ENCODE measurements at regions not wholly inside any gene's neighbourhood (a gene's known extent, or its start where the extent isn't known, plus 50 kb on each side); places are given as distances from the start of the nearest gene placed in this dataset.
"Not testable (repeated sequence)": the region's sequence is repeated elsewhere in the genome, so short reads cannot be mapped to it uniquely, and the experiment has no call there.

GRCh38 chr12:131441638-131442336 is 269.1 kb upstream of the SFSWAP start:
- no peak overlapping the region for H3K9ac ChIP-seq (ENCODE audit: low read length)
- no peak overlapping the region for H3K27ac ChIP-seq (ENCODE audit: low read depth, low read length)
- no peaks in the 10 kb centered on the region for H3K27me3 ChIP-seq (ENCODE audit: control insufficient read depth, insufficient read depth, low read length)
- H3K36me3 ChIP-seq (ENCODE audit: control insufficient read depth, insufficient read depth, low read length) = no peaks in the 10 kb centered on the region
- H3K4me3 ChIP-seq (ENCODE audit: low read length) = no peak overlapping the region
- no peaks in the 10 kb centered on the region for H3K4me1 ChIP-seq (ENCODE audit: control insufficient read depth, insufficient read depth, low read length)

- Histone ChIP-seq H3K27ac (ENCODE audit: low read depth, low read length) (no peak overlapping the region), H3K4me1 (ENCODE audit: control insufficient read depth, insufficient read depth, low read length) (no peaks in the 10 kb centered on the region), H3K36me3 (ENCODE audit: control insufficient read depth, insufficient read depth, low read length) (no peaks in the 10 kb centered on the region), H3K27me3 (ENCODE audit: control insufficient read depth, insufficient read depth, low read length) (no peaks in the 10 kb centered on the region), H3K9ac (ENCODE audit: low read length) (no peak overlapping the region), H3K4me3 (ENCODE audit: low read length) (no peak overlapping the region)
Observed at GRCh38 chr12:131442337-131442918, 268.5 kb upstream of the SFSWAP start.

GRCh38 chr12:131443019-131444000 is 267.6 kb upstream of the SFSWAP start:
- H3K27ac ChIP-seq (ENCODE audit: low read depth, low read length) = no peak overlapping the region
- no peaks in the 10 kb centered on the region for H3K27me3 ChIP-seq (ENCODE audit: control insufficient read depth, insufficient read depth, low read length)
- H3K9ac ChIP-seq (ENCODE audit: low read length) = no peak overlapping the region
- no peaks in the 10 kb centered on the region for H3K4me1 ChIP-seq (ENCODE audit: control insufficient read depth, insufficient read depth, low read length)
- H3K36me3 ChIP-seq (ENCODE audit: control insufficient read depth, insufficient read depth, low read length) = no peaks in the 10 kb centered on the region
- H3K4me3 ChIP-seq (ENCODE audit: low read length) = no peak overlapping the region

- Histone ChIP-seq H3K9ac (ENCODE audit: low read length) (no peak overlapping the region), H3K36me3 (ENCODE audit: control insufficient read depth, insufficient read depth, low read length) (no peaks in the 10 kb centered on the region), H3K27ac (ENCODE audit: low read depth, low read length) (no peak overlapping the region), H3K27me3 (ENCODE audit: control insufficient read depth, insufficient read depth, low read length) (no peaks in the 10 kb centered on the region), H3K4me3 (ENCODE audit: low read length) (no peak overlapping the region), H3K4me1 (ENCODE audit: control insufficient read depth, insufficient read depth, low read length) (no peaks in the 10 kb centered on the region)
Observed at GRCh38 chr12:131444220-131445164, 266.4 kb upstream of the SFSWAP start.

- H3K27me3 ChIP-seq (ENCODE audit: control insufficient read depth, insufficient read depth, low read length) = no peaks in the 10 kb centered on the region
- no peak overlapping the region for H3K9ac ChIP-seq (ENCODE audit: low read length)
- no peak overlapping the region for H3K27ac ChIP-seq (ENCODE audit: low read depth, low read length)
- H3K4me3 ChIP-seq (ENCODE audit: low read length) = no peak overlapping the region
- no peaks in the 10 kb centered on the region for H3K36me3 ChIP-seq (ENCODE audit: control insufficient read depth, insufficient read depth, low read length)
- no peaks in the 10 kb centered on the region for H3K4me1 ChIP-seq (ENCODE audit: control insufficient read depth, insufficient read depth, low read length)
Observed at GRCh38 chr12:131445184-131445774, 265.6 kb upstream of the SFSWAP start.

GRCh38 chr12:131445795-131446194 is 265.1 kb upstream of the SFSWAP start:
- Histone ChIP-seq H3K27me3 (ENCODE audit: control insufficient read depth, insufficient read depth, low read length) (no peaks in the 10 kb centered on the region), H3K27ac (ENCODE audit: low read depth, low read length) (no peak overlapping the region), H3K4me3 (ENCODE audit: low read length) (no peak overlapping the region), H3K36me3 (ENCODE audit: control insufficient read depth, insufficient read depth, low read length) (no peaks in the 10 kb centered on the region), H3K9ac (ENCODE audit: low read length) (no peak overlapping the region), H3K4me1 (ENCODE audit: control insufficient read depth, insufficient read depth, low read length) (no peaks in the 10 kb centered on the region)

- H3K27ac ChIP-seq (ENCODE audit: low read depth, low read length) = not testable (repeated sequence)
Observed at GRCh38 chr12:131447636-131448035, 263.3 kb upstream of the SFSWAP start.

GRCh38 chr12:131448254-131448795 is 262.6 kb upstream of the SFSWAP start:
- Histone ChIP-seq H3K27ac (ENCODE audit: low read depth, low read length) (no peak overlapping the region), H3K9ac (ENCODE audit: low read length) (no peak overlapping the region), H3K36me3 (ENCODE audit: control insufficient read depth, insufficient read depth, low read length) (no peaks in the 10 kb centered on the region), H3K27me3 (ENCODE audit: control insufficient read depth, insufficient read depth, low read length) (no peaks in the 10 kb centered on the region), H3K4me1 (ENCODE audit: control insufficient read depth, insufficient read depth, low read length) (no peaks in the 10 kb centered on the region), H3K4me3 (ENCODE audit: low read length) (no peak overlapping the region)

More at GRCh38 chr12:131447636-131448035, 263.3 kb upstream of the SFSWAP start:
- not testable (repeated sequence) for H3K9ac ChIP-seq (ENCODE audit: low read length); H3K4me3 ChIP-seq (ENCODE audit: low read length); H3K36me3 ChIP-seq (ENCODE audit: control insufficient read depth, insufficient read depth, low read length); H3K27me3 ChIP-seq (ENCODE audit: control insufficient read depth, insufficient read depth, low read length); H3K4me1 ChIP-seq (ENCODE audit: control insufficient read depth, insufficient read depth, low read length)

- Histone ChIP-seq H3K4me1 (ENCODE audit: control insufficient read depth, insufficient read depth, low read length) (no peaks in the 10 kb centered on the region), H3K36me3 (ENCODE audit: control insufficient read depth, insufficient read depth, low read length) (no peaks in the 10 kb centered on the region), H3K27ac (ENCODE audit: low read depth, low read length) (no peak overlapping the region), H3K4me3 (ENCODE audit: low read length) (no peak overlapping the region), H3K27me3 (ENCODE audit: control insufficient read depth, insufficient read depth, low read length) (no peaks in the 10 kb centered on the region), H3K9ac (ENCODE audit: low read length) (no peak overlapping the region)
Observed at GRCh38 chr12:131449027-131449426, 261.9 kb upstream of the SFSWAP start.

- H3K4me1 ChIP-seq (ENCODE audit: control insufficient read depth, insufficient read depth, low read length) = no peaks in the 10 kb centered on the region
- no peak overlapping the region for H3K4me3 ChIP-seq (ENCODE audit: low read length)
- no peaks in the 10 kb centered on the region for H3K36me3 ChIP-seq (ENCODE audit: control insufficient read depth, insufficient read depth, low read length)
- H3K27ac ChIP-seq (ENCODE audit: low read depth, low read length) = no peak overlapping the region
- H3K9ac ChIP-seq (ENCODE audit: low read length) = no peak overlapping the region
- H3K27me3 ChIP-seq (ENCODE audit: control insufficient read depth, insufficient read depth, low read length) = peaks cover 6% of the 10 kb centered on the region
Observed at GRCh38 chr12:131452444-131452860, 258.4 kb upstream of the SFSWAP start.

- Histone ChIP-seq H3K27me3 (ENCODE audit: control insufficient read depth, insufficient read depth, low read length) (peaks cover 6% of the 10 kb centered on the region), H3K4me1 (ENCODE audit: control insufficient read depth, insufficient read depth, low read length) (no peaks in the 10 kb centered on the region), H3K36me3 (ENCODE audit: control insufficient read depth, insufficient read depth, low read length) (no peaks in the 10 kb centered on the region), H3K27ac (ENCODE audit: low read depth, low read length) (no peak overlapping the region), H3K9ac (ENCODE audit: low read length) (no peak overlapping the region), H3K4me3 (ENCODE audit: low read length) (no peak overlapping the region)
Observed at GRCh38 chr12:131454418-131455217, 256.3 kb upstream of the SFSWAP start.

Data from rectal smooth muscle tissue (tissue), 1 donor.